ENCODE measurements at regions not wholly inside any gene's neighbourhood (a gene's known extent, or its start where the extent isn't known, plus 50 kb on each side); places are given as distances from the start of the nearest gene placed in this dataset.

- 87 to 89% methylated on average over 9 to 10 of the region's 10 CpGs for WGBS, 2 donors
- intact Hi-C loops (cut with DNase I) = no loop called here
- TF ChIP-seq POLR2A (IDR thresholded peaks at IDR 0.05) (no peak), CTCF (IDR thresholded peaks at IDR 0.05) (no peak)
- Histone ChIP-seq H3K27ac (no peak overlapping the region), H3K4me3 (no peak overlapping the region), H3K36me3 (no peaks in the 10 kb centered on the region), H3K27me3 (no peaks in the 10 kb centered on the region), H3K9me3 (no peaks in the 10 kb centered on the region), H3K4me1 (peaks cover 0 to 11% (median 0%) of the 10 kb centered on the region in 3 donors)
- DNase-seq = no peak
These were observed 215.2 kb downstream of the AUH start for GRCh38 chr9:91146391-91147019.

GRCh38 chr9:91147079-91147708, 214.5 kb downstream of the AUH start:
- H3K27ac ChIP-seq = no peak overlapping the region
- intact Hi-C loops (cut with DNase I) = no loop called here
- no peak for DNase-seq
- H3K4me3 ChIP-seq = no peak overlapping the region
- 82% methylated on average over 5 of the region's 5 CpGs; no CpG with 5 or more reads in 1 of the 2 donors for WGBS, 2 donors
- TF ChIP-seq CTCF (IDR thresholded peaks at IDR 0.05) = no peak
- no peak for TF ChIP-seq POLR2A (IDR thresholded peaks at IDR 0.05)
- peaks cover 0 to 11% (median 0%) of the 10 kb centered on the region in 3 donors for H3K4me1 ChIP-seq
- H3K9me3 ChIP-seq = no peaks in the 10 kb centered on the region
- no peaks in the 10 kb centered on the region for H3K27me3 ChIP-seq
- no peaks in the 10 kb centered on the region for H3K36me3 ChIP-seq

- no peak for DNase-seq
- no peaks in the 10 kb centered on the region for H3K36me3 ChIP-seq
- H3K4me1 ChIP-seq = peaks cover 0 to 11% (median 0%) of the 10 kb centered on the region in 3 donors
- intact Hi-C loops (cut with DNase I) = no loop called here
- TF ChIP-seq CTCF (IDR thresholded peaks at IDR 0.05) (no peak), POLR2A (IDR thresholded peaks at IDR 0.05) (no peak)
- no peak overlapping the region for H3K27ac ChIP-seq
- no peaks in the 10 kb centered on the region for H3K27me3 ChIP-seq
- H3K4me3 ChIP-seq = no peak overlapping the region
- 61 to 66% methylated on average over 3 of the region's 4 CpGs for WGBS, 2 donors
- no peaks in the 10 kb centered on the region for H3K9me3 ChIP-seq
These were observed 213.4 kb downstream of the AUH start for GRCh38 chr9:91148306-91148705.

- Histone ChIP-seq H3K4me3 (no peak overlapping the region), H3K27me3 (no peaks in the 10 kb centered on the region), H3K4me1 (peaks cover 0 to 5% (median 0%) of the 10 kb centered on the region in 3 donors), H3K27ac (peak overlapping the region in 2 of 4 donors; percentile 39 to 52), H3K9me3 (no peaks in the 10 kb centered on the region), H3K36me3 (no peaks in the 10 kb centered on the region)
- TF ChIP-seq CTCF (IDR thresholded peaks at IDR 0.05) (no peak), POLR2A (IDR thresholded peaks at IDR 0.05) (no peak)
- WGBS, 2 donors = 80 to 83% methylated on average over 3 of the region's 3 CpGs
- no peak for DNase-seq
- intact Hi-C loops (cut with DNase I) = no loop called here
These were observed 211.3 kb downstream of the AUH start for GRCh38 chr9:91150273-91150997.

Data from esophagus squamous epithelium (tissue), 5 donors.